NCI-H2029 treated with DMSO at 0.1 percent for 48 hours (cell line): ENCODE measurements at regions not wholly inside any gene's neighbourhood (a gene's known extent, or its start where the extent isn't known, plus 50 kb on each side); places are given as distances from the start of the nearest gene placed in this dataset.

Experiments used
- DNase-seq: peaks from one replicate; lab custom pipeline; 2025; lab: John Stamatoyannopoulos, UW

GRCh38 chr4:163871078-163871477 lies 376.6 kb downstream of the TMA16 start:
- DNase-seq = no peak

- DNase-seq = no peak
Observed at GRCh38 chr4:163875327-163875726, 380.8 kb downstream of the TMA16 start.

GRCh38 chr4:163878336-163879121 lies 384.0 kb downstream of the TMA16 start:
- DNase-seq = no peak

GRCh38 chr4:163892417-163892816 lies 397.9 kb downstream of the TMA16 start:
- DNase-seq = no peak

- DNase-seq = no peak
Observed at GRCh38 chr4:163895378-163896005, 401.0 kb downstream of the TMA16 start.

- no peak for DNase-seq
Observed at GRCh38 chr4:163901319-163901718, 406.8 kb downstream of the TMA16 start.

GRCh38 chr4:163902417-163902816 lies 407.9 kb downstream of the TMA16 start:
- DNase-seq = no peak

- DNase-seq = no peak
Observed at GRCh38 chr4:163911891-163912290, 417.4 kb downstream of the TMA16 start.

GRCh38 chr4:163913571-163913970 lies 419.1 kb downstream of the TMA16 start:
- DNase-seq = no peak

GRCh38 chr4:163915896-163916295 lies 421.4 kb downstream of the TMA16 start:
- DNase-seq = no peak

- DNase-seq = no peak
Observed at GRCh38 chr4:163920426-163920825, 425.9 kb downstream of the TMA16 start.

- no peak for DNase-seq
Observed at GRCh38 chr4:163922302-163922701, 427.8 kb downstream of the TMA16 start.

- DNase-seq = no peak
Observed at GRCh38 chr4:163923092-163923491, 428.6 kb downstream of the TMA16 start.

GRCh38 chr4:163930086-163930485 lies 435.6 kb downstream of the TMA16 start:
- DNase-seq = no peak

GRCh38 chr4:163932504-163932903 lies 438.0 kb downstream of the TMA16 start:
- no peak for DNase-seq

GRCh38 chr4:163939597-163939996 lies 445.1 kb downstream of the TMA16 start:
- DNase-seq = no peak

GRCh38 chr4:163941221-163941905 lies 446.9 kb downstream of the TMA16 start:
- no peak for DNase-seq

- no peak for DNase-seq
Observed at GRCh38 chr4:163948920-163949455, 454.5 kb downstream of the TMA16 start.

GRCh38 chr4:163949976-163950601 lies 455.6 kb downstream of the TMA16 start:
- DNase-seq = no peak

- DNase-seq = no peak
Observed at GRCh38 chr4:163955288-163955687, 460.8 kb downstream of the TMA16 start.

GRCh38 chr4:163958751-163959150 lies 464.3 kb downstream of the TMA16 start:
- DNase-seq = no peak

- DNase-seq = no peak
Observed at GRCh38 chr4:163959932-163960331, 465.4 kb downstream of the TMA16 start.
